Breast epithelium (tissue), 3 donors: ENCODE measurements at regions not wholly inside any gene's neighbourhood (a gene's known extent, or its start where the extent isn't known, plus 50 kb on each side); places are given as distances from the start of the nearest gene placed in this dataset.

Experiments used
- POLR2AphosphoS5 ChIP-seq, 3 donors: sonication (generic); formaldehyde crosslinking; IDR thresholded peaks; one replicate each; pipeline ENCODE4 v1.6.1; 2017; ENCODE audit warnings: antibody characterized with exemption in 3 of 3
- TF ChIP-seq, protein P1 (sequence below), 3 donors: fragments of 450-650 bp; IDR thresholded peaks; one replicate each; pipeline ENCODE4 v1.5.1; 2016 to 2017; ENCODE audit warnings: antibody characterized with exemption in 3 of 3, mild to moderate bottlenecking in 3 of 3, moderate library complexity in 3 of 3

DNA sequence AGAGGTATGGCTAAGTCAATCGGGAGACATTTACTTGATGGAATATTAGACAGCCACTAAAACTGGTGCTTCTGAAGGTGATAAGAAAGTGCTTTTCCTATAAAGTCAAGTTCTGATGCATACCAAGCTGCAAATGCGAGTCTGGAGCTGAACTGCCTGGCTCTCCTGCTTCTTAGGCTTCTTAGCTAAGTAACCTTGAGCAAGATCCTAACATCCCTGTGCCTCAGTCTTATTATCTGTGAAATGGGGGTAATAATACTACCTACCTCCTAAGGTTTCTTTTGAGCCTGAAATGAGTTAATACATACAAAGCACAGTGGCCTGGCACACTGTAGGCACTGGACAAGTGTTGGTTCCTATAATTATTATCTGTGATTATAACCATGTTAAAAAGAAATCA is 64.5 kb downstream of the ZIC5 start:
- TF ChIP-seq, protein P1, sequence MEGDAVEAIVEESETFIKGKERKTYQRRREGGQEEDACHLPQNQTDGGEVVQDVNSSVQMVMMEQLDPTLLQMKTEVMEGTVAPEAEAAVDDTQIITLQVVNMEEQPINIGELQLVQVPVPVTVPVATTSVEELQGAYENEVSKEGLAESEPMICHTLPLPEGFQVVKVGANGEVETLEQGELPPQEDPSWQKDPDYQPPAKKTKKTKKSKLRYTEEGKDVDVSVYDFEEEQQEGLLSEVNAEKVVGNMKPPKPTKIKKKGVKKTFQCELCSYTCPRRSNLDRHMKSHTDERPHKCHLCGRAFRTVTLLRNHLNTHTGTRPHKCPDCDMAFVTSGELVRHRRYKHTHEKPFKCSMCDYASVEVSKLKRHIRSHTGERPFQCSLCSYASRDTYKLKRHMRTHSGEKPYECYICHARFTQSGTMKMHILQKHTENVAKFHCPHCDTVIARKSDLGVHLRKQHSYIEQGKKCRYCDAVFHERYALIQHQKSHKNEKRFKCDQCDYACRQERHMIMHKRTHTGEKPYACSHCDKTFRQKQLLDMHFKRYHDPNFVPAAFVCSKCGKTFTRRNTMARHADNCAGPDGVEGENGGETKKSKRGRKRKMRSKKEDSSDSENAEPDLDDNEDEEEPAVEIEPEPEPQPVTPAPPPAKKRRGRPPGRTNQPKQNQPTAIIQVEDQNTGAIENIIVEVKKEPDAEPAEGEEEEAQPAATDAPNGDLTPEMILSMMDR (IDR thresholded peaks at IDR 0.05) = no peak
- no peak for TF ChIP-seq POLR2AphosphoS5 (IDR thresholded peaks at IDR 0.05)
